GM12891 (cell line): ENCODE measurements at regions not wholly inside any gene's neighbourhood (a gene's known extent, or its start where the extent isn't known, plus 50 kb on each side); places are given as distances from the start of the nearest gene placed in this dataset.

Experiments
- PAX5 ChIP-seq: IDR thresholded peaks from 2 replicates; pipeline ENCODE4 v1.6.1; 2011; ENCODE audit warnings: low read length, moderate library complexity, mild to moderate bottlenecking; ENCODE audit not compliant: insufficient read depth, severe bottlenecking
- POLR2A ChIP-seq: IDR thresholded peaks from 2 replicates; pipeline ENCODE4 v1.6.1; 2011; ENCODE audit warnings: low read depth, low read length, control low read depth
- POLR2AphosphoS5 ChIP-seq: IDR thresholded peaks from 2 replicates; pipeline ENCODE4 v1.6.1; 2011; ENCODE audit warnings: low read depth, low read length, control low read depth
- POU2F2 ChIP-seq: IDR thresholded peaks from 2 replicates; pipeline ENCODE4 v1.6.1; 2011; ENCODE audit warnings: low read depth, mild to moderate bottlenecking, control low read depth, low read length, moderate library complexity
- SPI1 ChIP-seq: IDR thresholded peaks from 2 replicates; pipeline ENCODE4 v1.6.1; 2011; ENCODE audit warnings: low read depth, low read length, control low read depth
- TAF1 ChIP-seq: IDR thresholded peaks from 2 replicates; pipeline ENCODE4 v1.6.1; 2011; ENCODE audit warnings: low read depth, low read length, control low read depth

DNA sequence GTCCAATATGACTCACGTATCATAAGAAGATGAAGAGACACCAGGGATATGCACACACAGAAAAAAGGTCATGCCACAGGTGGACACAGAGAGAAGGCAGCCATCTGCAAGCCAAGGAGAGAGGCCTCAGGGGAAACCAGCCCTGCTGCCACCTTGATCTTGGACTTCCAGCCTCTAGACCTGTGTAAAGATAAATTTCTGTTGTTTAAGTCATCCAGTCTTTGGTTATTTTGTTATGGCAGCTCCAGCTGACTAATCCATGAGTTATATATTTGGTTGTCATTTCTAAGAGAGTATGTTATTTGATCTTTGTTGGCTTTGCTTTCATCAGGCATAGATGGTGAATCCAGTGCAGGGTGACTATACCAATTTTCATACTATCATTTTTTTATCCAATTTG is 130.2 kb upstream of the DAP start:
- no peak for TF ChIP-seq POLR2A
- no peak for TF ChIP-seq POLR2AphosphoS5
- TF ChIP-seq SPI1: no peak
- TF ChIP-seq TAF1: no peak
- TF ChIP-seq POU2F2: no peak
- TF ChIP-seq PAX5: no peak
